NB4 (cell line): ENCODE measurements at regions not wholly inside any gene's neighbourhood (a gene's known extent, or its start where the extent isn't known, plus 50 kb on each side); places are given as distances from the start of the nearest gene placed in this dataset.

ENCODE experiments used
- POLR2A ChIP-seq: IDR thresholded peaks from 2 replicates; pipeline ENCODE4 v1.6.1; 2011; ENCODE audit warnings: mild to moderate bottlenecking; ENCODE audit not compliant: insufficient read length; ENCODE audit errors: extremely low read depth
- TF ChIP-seq, protein P1 (sequence below): IDR thresholded peaks from one replicate; pipeline ENCODE4 v1.5.1; 2012; ENCODE audit warnings: low read depth, low read length
- TF ChIP-seq, protein P2 (sequence below): IDR thresholded peaks from 2 replicates; pipeline ENCODE4 v1.6.1; 2011; ENCODE audit warnings: low read depth, low read length

GRCh38 chr11:15772981-15773380 lies 583.4 kb downstream of the SOX6 start:
- TF ChIP-seq, protein P1, sequence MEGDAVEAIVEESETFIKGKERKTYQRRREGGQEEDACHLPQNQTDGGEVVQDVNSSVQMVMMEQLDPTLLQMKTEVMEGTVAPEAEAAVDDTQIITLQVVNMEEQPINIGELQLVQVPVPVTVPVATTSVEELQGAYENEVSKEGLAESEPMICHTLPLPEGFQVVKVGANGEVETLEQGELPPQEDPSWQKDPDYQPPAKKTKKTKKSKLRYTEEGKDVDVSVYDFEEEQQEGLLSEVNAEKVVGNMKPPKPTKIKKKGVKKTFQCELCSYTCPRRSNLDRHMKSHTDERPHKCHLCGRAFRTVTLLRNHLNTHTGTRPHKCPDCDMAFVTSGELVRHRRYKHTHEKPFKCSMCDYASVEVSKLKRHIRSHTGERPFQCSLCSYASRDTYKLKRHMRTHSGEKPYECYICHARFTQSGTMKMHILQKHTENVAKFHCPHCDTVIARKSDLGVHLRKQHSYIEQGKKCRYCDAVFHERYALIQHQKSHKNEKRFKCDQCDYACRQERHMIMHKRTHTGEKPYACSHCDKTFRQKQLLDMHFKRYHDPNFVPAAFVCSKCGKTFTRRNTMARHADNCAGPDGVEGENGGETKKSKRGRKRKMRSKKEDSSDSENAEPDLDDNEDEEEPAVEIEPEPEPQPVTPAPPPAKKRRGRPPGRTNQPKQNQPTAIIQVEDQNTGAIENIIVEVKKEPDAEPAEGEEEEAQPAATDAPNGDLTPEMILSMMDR = no peak
- TF ChIP-seq POLR2A = no peak
- TF ChIP-seq, protein P2, sequence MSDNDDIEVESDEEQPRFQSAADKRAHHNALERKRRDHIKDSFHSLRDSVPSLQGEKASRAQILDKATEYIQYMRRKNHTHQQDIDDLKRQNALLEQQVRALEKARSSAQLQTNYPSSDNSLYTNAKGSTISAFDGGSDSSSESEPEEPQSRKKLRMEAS = no peak
